SK-N-SH (cell line): ENCODE measurements at regions not wholly inside any gene's neighbourhood (a gene's known extent, or its start where the extent isn't known, plus 50 kb on each side); places are given as distances from the start of the nearest gene placed in this dataset.

Experiments
- CTCF ChIP-seq: fragments of 200-600 bp; sonication (generic); IDR thresholded peaks from 2 replicates; pipeline ENCODE4 v1.6.1; 2017; ENCODE audit warnings: antibody characterized with exemption, mild to moderate bottlenecking, moderate library complexity
- EP300 ChIP-seq, 2 experiments: IDR thresholded peaks; 2 replicates each; pipeline versions ENCODE4 v1.4.0 to v1.6.1; 2012; ENCODE audit warnings: borderline replicate concordance in 1 of 2, low read depth in 1 of 2, low read length in 1 of 2
- GABPA ChIP-seq: IDR thresholded peaks from 2 replicates; pipeline ENCODE4 v1.4.0; 2012; ENCODE audit warnings: low read depth, mild to moderate bottlenecking
- MAX ChIP-seq: IDR thresholded peaks from 2 replicates; pipeline ENCODE4 v1.4.0; 2012; ENCODE audit warnings: low read depth
- MXI1 ChIP-seq: IDR thresholded peaks from 2 replicates; pipeline ENCODE4 v1.6.1; 2012; ENCODE audit warnings: mild to moderate bottlenecking, low read depth, low read length, improper control_type of control experiment
- NFIC ChIP-seq: IDR thresholded peaks from 2 replicates; pipeline ENCODE4 v1.4.0; 2012; ENCODE audit warnings: borderline replicate concordance
- POLR2AphosphoS5 ChIP-seq: IDR thresholded peaks from 2 replicates; pipeline ENCODE4 v1.6.1; 2012; ENCODE audit warnings: low read depth, low read length
- RAD21 ChIP-seq: IDR thresholded peaks from 2 replicates; pipeline ENCODE4 v1.6.1; 2012; ENCODE audit warnings: mild to moderate bottlenecking, low read length
- REST ChIP-seq: IDR thresholded peaks from 2 replicates; pipeline ENCODE4 v1.6.1; 2012; ENCODE audit warnings: mild to moderate bottlenecking, low read depth, low read length, moderate library complexity
- RXRA ChIP-seq: IDR thresholded peaks from 2 replicates; pipeline ENCODE4 v1.4.0; 2012; ENCODE audit warnings: low read depth, mild to moderate bottlenecking, borderline replicate concordance
- USF1 ChIP-seq: IDR thresholded peaks from 2 replicates; pipeline ENCODE4 v1.4.0; 2012; ENCODE audit warnings: low read depth, borderline replicate concordance
- YY1 ChIP-seq: IDR thresholded peaks from 2 replicates; pipeline ENCODE4 v1.4.0; 2012; ENCODE audit warnings: low read depth, mild to moderate bottlenecking

- TF ChIP-seq POLR2AphosphoS5 (no peak), YY1 (no peak), RAD21 (no peak), CTCF (no peak), EP300 (IDR thresholded peaks at IDR 0.05; ENCODE audit: borderline replicate concordance in 1 of 2, low read depth in 1 of 2, low read length in 1 of 2) (no peak), MAX (no peak), NFIC (no peak), RXRA (no peak), GABPA (no peak), REST (no peak), MXI1 (no peak), USF1 (no peak)
These were observed 207.4 kb upstream of the JADE1 start for GRCh38 chr4:128601991-128602695.
